HG02610 (cell line): ENCODE measurements at regions not wholly inside any gene's neighbourhood (a gene's known extent, or its start where the extent isn't known, plus 50 kb on each side); places are given as distances from the start of the nearest gene placed in this dataset.
"Not testable (repeated sequence)": the region's sequence is repeated elsewhere in the genome, so short reads cannot be mapped to it uniquely, and the experiment has no call there.

Source experiments
- ATAC-seq: cut with Tn5 transposase; IDR thresholded peaks from one replicate; pipeline ENCODE4 v1.9.1; 2021; ENCODE audit warnings: mild to moderate bottlenecking, moderate library complexity; ENCODE audit not compliant: unreplicated experiment

DNA sequence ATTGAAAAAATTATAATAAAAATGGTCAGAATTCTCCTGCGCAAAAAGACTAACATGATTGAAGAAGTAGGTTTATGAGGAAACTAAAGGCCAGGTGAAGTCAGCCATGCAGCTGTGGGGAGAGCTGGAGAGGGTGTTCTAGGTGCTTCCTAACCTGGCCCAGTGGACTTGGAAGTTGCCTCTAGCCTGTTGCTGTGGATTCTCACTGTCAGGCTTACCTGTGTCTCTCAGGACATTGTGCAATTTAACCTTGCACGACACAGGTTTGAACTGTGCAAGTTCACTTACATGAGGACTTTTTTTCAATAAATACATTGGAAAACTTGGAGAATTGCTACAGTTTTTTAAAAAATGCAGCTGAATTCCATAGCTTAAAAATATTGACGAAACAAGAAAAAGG is 266.4 kb downstream of the CXCL12 start:
- no peak for ATAC-seq

DNA sequence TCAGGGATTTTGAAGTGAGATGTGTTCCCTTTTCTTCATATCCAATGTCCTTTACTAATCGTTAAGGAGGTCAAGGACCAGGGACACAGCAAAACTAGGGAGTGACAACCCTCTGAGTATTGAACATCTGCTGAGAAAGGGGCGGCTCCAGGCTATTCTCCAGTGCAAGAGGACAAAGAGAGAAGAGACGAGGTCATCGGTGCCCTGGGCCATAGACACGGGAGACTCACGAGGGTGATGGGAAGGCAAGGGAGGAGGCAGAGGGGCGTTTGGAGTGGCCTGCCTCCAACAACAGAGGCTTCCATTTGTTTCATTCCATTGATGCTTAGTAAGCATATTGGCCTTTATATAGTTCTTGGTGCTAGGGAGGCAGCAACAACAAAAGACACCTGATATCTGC is 268.4 kb downstream of the CXCL12 start:
- no peak for ATAC-seq

DNA sequence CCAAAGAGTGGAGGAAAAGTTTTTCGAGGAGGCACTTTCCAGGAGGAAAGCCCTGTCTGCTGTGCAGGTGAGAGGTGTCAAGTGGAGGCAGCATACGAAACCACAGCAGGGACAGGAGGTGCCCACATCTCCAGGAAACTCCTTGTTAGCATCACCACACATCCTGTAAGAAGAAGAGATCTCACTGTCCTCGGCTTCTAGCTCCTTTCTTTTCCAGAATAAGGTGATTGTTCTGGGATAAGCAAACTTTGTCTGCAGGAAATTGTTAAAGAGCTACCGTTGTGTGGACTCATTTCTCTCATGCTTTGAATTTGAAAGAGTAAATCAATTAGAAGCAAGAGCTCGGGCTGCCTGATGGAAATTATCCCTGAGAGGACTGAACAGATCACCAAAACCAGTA is 269.4 kb downstream of the CXCL12 start:
- ATAC-seq: no peak

DNA sequence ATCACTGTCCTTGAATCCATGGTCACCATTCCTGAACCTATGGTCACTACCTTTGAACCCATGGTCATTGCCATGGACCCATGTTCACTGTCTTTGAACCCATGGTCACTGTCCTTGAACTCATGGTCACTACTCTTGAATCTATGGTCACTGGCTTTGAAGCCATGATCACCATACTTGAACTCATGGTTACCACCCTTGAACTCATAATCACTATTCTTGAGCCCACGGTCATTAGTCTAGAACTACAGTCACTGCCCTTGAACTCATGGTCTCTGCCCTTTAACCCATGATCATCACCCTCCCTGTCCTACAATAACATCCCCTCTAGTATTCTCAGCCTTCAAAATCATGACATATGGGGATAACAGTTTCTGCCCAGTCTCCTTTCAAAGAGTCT is 270.5 kb downstream of the CXCL12 start:
- ATAC-seq: no peak

DNA sequence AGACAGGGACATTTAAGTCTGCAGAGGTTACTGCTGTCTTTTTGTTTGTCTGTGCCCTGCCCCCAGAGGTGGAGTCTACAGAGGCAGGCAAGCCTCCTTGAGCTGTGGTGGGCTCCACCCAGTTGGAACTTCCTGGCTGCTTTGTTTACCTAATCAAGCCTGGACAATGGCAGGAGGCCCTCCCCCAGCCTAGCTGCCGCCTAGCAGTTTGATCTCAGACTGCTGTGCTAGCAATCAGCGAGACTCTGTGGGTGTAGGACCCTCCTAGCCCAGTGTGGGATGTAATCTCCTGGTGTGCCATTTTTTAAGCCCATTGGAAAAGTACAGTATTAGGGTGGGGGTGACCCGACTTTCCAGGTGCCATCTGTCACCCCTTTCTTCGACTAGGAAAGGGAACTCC is 272.6 kb downstream of the CXCL12 start:
- not testable (repeated sequence) for ATAC-seq

DNA sequence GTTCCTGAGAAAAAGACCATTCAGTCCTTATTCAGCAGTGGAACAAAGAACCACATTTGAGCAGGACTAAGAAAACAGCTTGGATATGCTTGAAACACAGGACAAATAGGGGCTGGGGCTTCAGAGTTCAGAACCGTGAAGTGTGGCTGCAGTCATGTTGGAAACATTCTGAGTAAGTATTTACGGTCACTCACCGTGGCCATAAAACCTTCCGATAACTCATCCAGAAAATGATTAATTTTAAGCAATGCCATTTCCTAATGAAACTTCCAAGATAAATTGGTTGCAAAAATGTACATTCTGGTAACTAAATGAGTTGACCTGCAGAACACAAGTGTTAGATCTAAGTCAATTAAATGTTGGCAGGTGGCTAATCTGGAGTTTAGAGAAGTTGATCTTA is 279.2 kb downstream of the CXCL12 start:
- ATAC-seq: no peak

DNA sequence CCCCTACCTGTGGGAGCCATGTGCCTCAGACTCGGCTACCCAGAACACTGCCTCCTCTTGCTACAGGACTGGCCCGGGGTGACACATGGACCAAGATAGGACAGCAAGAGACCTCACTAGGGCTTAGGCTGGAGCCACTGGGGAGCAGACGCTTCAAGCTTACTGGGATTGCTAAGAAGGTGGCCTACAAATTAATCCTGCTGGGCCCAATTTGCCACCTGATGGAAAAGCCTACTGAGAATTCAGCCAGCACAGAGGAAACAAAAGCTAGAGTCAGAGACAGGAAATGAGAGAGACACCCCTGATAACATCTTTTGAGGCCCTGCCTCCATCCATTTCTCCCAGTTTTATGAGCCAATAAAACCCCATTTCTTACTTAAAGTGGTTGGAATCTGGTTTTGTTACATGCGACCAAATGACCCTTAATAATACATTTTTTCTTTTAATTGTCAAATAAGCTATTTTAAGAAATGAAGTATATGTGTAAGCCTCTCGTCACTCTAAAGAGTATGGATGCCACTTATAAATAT is 282.1 kb downstream of the CXCL12 start:
- no peak for ATAC-seq

DNA sequence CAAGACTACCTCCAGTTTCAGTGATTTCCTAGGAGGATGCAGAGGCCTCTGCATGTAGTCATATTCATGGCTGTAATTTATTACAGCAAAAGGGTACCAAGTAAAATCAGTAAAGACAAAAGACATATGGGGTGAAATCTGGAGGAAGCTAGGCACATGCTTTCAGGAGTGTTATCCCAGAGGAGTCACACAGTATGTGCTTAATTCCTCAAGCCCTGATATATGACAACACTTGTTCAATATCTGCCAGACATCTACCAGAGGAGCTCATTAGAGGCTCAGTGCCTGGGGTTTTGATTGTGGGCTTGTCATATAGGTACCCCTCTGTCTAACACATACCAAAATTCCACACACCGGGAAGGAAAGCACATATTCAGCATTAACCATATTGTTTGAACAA is 283.8 kb downstream of the CXCL12 start:
- ATAC-seq: no peak

DNA sequence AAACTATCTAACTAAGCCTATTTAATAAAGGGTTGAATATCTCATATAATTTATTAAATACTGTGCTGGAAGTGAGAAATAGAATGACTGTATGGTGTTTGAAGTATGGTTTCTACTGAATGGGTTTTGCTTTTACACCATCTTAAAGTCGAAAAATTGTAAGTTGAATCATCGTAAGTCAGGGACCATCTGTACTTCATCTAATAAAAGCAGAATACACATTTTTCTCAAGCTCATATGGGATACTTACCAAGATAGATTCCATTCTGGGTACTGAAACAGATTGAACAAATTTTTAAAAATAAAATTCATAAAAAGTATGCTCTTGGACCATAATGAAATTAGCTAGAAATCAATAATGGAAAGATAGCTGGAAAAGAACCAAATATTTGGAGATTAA is 285.4 kb downstream of the CXCL12 start:
- no peak for ATAC-seq

DNA sequence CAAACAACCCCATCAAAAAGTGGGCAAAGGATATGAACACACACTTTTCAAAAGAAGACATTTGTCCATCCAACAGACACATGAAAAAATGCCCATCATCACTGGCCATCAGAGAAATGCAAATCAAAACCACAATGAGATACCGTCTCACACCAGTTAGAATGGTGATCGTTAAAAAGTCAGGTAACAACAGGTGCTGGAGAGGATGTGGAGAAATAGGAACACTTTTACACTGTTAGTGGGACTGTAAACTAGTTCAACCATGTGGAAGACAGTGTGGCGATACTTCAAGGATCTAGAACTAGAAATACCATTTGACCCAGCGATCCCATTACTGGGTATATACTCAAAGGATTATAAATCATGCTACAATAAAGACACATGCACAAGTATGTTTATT is 288.7 kb downstream of the CXCL12 start:
- ATAC-seq: not testable (repeated sequence)

DNA sequence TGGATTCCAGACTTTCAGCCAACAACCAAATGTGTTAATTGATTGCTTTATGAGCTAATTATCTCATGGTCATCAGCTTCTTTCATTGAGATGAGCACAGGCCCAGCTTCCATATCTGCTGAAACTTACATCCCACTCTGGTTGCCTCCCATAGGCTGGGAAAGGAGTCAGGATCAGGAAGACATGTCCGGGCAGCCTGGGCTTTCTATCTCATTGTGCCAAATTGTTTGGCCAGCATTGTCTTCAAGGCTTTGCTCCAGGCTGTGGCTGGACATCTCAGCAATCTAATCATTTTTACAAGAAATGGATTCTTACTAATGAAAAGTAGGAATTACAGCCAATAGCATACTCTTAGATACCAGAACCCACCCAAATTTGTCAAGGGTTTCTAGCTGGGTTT is 295.2 kb downstream of the CXCL12 start:
- no peak for ATAC-seq

DNA sequence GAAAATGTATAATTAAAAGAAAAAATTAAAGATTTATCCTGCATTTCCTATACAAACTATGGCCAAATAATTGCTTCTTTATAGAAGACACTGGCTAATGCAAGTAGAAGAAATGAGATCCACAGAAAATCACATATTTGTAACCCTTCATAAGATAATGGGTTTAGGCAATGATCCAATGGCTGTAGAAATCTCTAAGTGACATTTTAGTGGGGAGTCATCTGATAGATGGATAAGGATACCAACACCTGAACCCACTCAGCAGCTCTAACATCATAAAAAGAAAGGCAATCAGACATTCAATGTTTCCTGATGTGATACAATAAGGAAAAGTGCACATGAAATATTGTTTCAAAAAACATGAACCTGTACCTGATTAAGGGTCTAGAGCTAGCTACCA is 297.5 kb downstream of the CXCL12 start:
- no peak for ATAC-seq

DNA sequence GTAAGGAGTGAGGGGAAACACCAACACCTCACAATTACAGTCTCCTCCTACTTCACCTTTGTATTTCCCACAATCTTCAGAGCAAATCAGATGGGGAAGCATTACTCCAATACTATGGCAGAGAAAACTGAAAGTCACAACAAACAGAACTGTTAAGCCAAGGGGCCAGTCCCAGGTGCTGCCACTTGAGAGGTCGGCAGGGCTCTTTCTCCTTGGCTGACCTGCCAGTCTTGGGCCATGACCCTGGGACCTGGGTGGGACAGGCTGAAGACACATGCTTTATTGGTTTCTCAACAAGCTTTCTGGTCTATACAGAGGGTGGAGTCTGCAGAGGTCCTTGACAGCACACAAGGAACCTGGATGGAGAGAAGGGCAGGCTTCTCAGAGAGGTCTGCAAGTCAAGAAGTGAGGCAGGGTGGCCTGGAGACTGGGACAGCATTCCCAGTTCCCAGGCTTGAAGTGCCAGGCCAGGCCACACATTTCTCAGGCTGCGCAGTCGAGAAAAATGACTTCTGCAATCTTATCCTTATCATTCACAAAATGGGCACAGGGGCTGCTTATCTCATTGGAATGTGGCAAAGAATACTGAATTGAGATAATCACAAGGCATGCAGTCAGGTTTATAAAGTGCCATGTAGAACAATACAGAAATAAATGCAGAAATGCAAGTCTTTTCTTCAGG is 301.0 kb downstream of the CXCL12 start:
- ATAC-seq: no peak

DNA sequence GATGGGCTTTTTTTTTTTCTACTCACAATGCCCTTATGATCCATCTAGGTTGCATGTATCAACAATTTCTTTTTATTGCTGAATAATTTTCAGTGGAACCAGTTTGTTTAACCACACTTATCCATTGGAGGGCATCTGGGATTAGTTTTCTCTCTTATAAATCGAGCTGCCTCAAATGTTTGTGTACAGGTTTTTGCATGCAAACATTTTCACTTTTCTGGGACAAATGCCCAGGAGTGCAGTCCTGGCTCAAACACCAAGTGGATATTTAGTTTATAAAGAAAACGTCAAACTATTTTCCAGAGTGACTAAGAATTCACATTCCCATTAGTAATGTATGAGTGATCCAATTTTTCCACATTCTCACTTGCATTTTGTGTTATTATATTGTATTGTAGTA is 313.4 kb downstream of the CXCL12 start:
- ATAC-seq: no peak

DNA sequence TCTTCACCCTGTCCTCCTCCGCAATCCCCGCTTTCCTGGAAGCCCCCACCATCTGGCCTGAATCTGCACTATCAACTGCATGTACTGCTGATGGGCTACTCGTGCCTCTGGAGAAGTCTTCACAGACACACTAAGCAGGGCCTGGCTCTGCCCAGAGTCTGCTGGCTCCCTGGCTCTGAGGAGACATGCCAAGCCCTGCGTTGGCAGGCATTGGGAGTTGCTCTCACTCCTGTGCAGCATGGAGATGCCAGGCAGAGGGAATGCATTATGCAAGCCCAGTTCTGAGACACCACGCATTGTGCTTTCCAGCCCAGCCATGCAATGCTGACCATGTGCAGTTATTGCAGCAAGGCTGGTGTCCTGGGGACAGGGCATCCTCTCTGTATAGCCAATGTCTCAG is 314.6 kb downstream of the CXCL12 start:
- ATAC-seq: no peak

DNA sequence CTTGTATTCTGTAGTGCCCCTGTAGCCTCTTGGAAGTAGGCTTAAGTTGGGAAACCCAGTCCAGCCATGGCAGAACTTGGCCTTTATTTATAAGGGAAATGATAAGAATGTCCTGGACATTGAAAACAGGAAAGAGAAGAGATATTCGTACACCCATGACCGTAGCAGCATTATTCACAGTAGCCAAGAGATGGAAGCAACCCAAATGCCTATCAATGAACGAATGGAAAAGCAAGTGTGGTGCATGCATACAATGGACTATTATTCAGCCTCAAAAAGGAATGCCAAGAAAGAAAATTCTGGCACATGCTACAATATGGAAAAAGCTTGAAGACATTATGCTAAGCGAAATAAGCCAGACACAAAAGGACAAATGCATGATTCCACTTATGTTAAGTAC is 315.3 kb downstream of the CXCL12 start:
- ATAC-seq: no peak

DNA sequence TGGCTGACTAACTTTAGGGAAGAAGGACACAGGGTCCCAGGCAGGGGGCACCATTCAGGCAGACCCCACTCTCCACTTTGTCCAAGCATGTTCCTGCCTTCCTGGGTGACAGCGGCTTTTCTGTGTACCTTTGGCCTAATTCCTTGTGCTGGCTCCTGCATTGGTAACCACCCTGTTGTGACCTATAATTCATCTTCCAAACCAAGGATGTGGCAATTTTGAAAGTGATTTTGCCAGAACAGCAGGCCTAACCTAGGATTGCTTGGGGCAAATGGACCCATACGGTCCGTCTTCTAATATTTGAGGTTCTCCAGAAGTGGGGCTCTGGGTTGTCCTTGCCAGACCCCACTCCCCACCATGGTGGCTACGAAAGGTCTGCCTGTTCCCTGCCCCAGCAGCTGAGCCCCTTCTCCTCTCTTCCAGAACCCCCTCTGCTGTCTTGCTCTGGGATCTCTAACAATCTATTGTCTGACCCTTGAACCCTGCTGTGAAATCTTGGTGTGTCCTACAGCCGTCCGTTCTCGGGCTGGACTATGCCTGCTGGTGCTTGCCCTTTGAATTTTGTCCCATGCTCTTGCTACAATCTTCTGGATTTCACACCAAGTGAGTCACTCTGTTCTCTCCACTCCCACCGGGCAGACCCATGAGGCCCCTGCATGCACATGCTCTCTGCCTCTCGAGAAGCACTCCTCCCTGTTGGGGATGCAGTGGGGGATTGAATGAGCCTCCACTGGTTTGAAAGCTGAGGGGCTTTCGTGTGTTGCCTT is 316.0 kb downstream of the CXCL12 start:
- no peak for ATAC-seq

DNA sequence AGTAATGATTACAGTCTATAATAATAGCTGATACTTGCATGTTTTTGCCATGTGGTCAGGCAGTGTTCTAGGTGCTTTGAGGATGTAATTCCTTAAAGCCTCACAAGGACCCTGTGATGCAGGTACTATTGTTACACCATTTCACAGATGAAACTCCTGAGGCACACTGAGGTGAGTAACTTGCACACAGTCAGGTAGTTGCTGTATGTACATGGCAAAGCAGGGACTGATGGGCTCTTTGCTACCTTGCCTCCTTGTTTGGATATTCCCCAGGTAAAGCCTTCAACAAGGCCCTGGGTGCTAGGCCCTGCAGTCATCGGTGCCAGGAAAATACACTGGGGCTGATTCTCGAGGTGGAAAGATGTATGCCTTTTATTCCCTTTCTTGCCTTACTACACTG is 317.5 kb downstream of the CXCL12 start:
- ATAC-seq: no peak

DNA sequence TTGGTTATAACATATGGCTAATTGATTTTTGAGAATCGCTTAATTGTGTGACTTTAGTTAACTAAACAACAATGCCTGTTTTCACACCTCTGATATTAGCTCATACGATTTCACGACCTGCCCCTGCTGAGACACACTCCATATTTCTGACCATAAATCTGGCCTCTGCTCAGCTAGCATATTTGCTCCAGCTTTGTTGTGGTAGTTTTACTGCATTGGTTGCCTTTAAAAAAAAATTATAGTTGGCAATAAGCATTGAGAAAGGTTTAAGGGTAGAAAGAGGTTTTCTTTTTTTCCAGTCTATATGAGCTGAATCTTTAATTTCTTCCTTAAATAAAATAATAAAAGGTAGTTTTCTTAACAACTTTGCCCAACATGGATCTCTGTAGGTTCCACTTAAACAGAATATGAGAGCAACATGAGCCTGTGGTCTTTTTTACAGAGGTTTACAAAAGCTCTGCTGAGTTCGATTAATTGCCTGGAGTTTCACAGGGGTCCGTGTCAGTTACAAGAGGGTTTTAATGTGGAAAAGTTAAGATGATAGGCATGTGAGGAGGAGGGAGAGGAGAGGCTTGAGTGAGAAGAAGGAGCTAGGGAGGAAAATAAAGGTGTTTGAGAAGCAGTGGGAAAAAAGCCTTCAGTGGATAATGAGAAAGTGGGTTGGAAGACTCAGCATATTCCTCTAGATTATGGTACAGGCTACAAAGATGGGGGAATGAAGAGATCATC is 318.2 kb downstream of the CXCL12 start:
- no peak for ATAC-seq

DNA sequence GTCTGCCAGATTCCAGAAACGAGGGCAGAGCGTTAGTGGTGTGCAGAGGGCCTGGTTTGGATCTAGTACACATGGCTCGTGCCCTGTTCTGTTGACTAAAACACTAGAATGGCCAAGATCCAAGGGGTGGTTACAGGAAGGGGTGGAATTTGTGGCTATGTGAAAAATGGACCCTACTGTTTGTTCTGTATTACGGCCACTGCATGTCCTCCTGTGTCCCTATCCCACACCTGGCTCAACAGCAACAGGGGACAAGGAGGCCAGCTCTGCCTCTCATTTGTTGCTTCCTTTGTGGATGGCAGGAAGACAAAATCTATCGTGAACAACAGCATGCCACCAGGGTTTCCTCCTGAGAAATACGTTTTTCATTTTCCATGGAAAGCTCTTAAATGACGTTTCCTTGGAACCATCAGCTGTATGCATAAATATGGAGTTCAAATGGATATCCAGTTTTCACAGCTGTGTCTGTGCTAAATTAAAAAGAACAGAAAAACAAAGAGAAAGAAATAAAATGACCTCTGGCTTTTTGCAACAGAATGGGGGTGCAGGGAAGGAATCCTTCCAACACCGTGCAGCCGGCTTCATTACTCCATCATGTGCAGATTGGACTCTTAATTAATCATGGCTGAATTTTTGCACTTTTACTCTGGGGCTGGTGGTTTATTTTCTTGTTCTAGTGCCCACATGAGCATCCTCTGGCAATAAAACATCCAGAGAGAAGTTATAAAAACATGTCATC is 318.9 kb downstream of the CXCL12 start:
- ATAC-seq: no peak
